Keratinocyte (primary cell): ENCODE measurements at regions not wholly inside any gene's neighbourhood (a gene's known extent, or its start where the extent isn't known, plus 50 kb on each side); places are given as distances from the start of the nearest gene placed in this dataset.

ENCODE experiments used
- DNase-seq: peaks from one replicate; pipeline ENCODE4 v3.0.0-alpha.2; 2011; ENCODE audit warnings: low read depth, missing footprints, low spot score
- FAIRE-seq: peaks from 2 replicates; lab custom pipeline; 2011; peaks lifted over from hg19 to GRCh38; lab: Jason Lieb, UNC
- H2AFZ ChIP-seq: 2 replicates; pipeline ENCODE4 v1.6.0; 2012; ENCODE audit warnings: low read length, control low read depth, inconsistent platforms; ENCODE audit not compliant: control insufficient read depth
- H3K27ac ChIP-seq: 2 replicates; pipeline ENCODE4 v1.5.1; 2011; ENCODE audit warnings: low read length; ENCODE audit not compliant: control insufficient read depth, insufficient read depth
- H3K27me3 ChIP-seq: 3 replicates; pipeline ENCODE4 v1.6.0; 2011; ENCODE audit warnings: low read length; ENCODE audit not compliant: control insufficient read depth, insufficient read depth; ENCODE audit errors: extremely low read depth
- H3K36me3 ChIP-seq, 2 experiments: 2 replicates in 1 of 2; 3 replicates in 1 of 2; pipeline ENCODE4 v1.5.1; 2011; ENCODE audit warnings: low read length in 2 of 2, mild to moderate bottlenecking in 1 of 2; ENCODE audit not compliant: control insufficient read depth in 2 of 2, insufficient read depth in 2 of 2; ENCODE audit errors: extremely low read depth in 1 of 2
- H3K4me1 ChIP-seq: 3 replicates; pipeline ENCODE4 v1.5.1; 2011; ENCODE audit warnings: low read length; ENCODE audit not compliant: control insufficient read depth, insufficient read depth; ENCODE audit errors: extremely low read depth
- H3K4me2 ChIP-seq: 3 replicates; pipeline ENCODE4 v1.6.0; 2011; ENCODE audit warnings: low read depth, low read length; ENCODE audit not compliant: control insufficient read depth, insufficient read depth; ENCODE audit errors: extremely low read depth
- H3K4me3 ChIP-seq, 3 experiments: fragments of 200-600 bp in 1 of 3; sonication (generic) in 1 of 3; 2 replicates in 2 of 3; 3 replicates in 1 of 3; pipeline ENCODE4 v1.5.1; 2011 to 2016; ENCODE audit warnings: low read length in 3 of 3, mild to moderate bottlenecking in 3 of 3, control low read depth in 2 of 3, inconsistent platforms in 1 of 3, low read depth in 1 of 3, mixed read lengths in 1 of 3, mixed run types in 1 of 3, moderate library complexity in 1 of 3; ENCODE audit not compliant: control insufficient read depth in 2 of 3, insufficient read depth in 2 of 3; ENCODE audit errors: extremely low read depth in 1 of 3
- H3K79me2 ChIP-seq: 2 replicates; pipeline ENCODE4 v1.6.0; 2012; ENCODE audit warnings: low read length; ENCODE audit not compliant: control insufficient read depth, insufficient read depth
- H3K9ac ChIP-seq: 3 replicates; pipeline ENCODE4 v1.6.0; 2011; ENCODE audit warnings: low read length; ENCODE audit not compliant: control insufficient read depth, insufficient read depth; ENCODE audit errors: extremely low read depth
- H3K9me1 ChIP-seq: 3 replicates; pipeline ENCODE4 v1.6.0; 2011; ENCODE audit warnings: low read length; ENCODE audit not compliant: control insufficient read depth, insufficient read depth; ENCODE audit errors: extremely low read depth
- H3K9me3 ChIP-seq: 2 replicates; pipeline ENCODE4 v1.5.1; 2012; ENCODE audit warnings: low read depth, low read length; ENCODE audit not compliant: control insufficient read depth
- H4K20me1 ChIP-seq: 3 replicates; pipeline ENCODE4 v1.6.0; 2011; ENCODE audit warnings: low read length; ENCODE audit not compliant: control insufficient read depth, insufficient read depth; ENCODE audit errors: extremely low read depth
- CTCF ChIP-seq, 3 experiments: IDR thresholded peaks in 1 of 3; conservative IDR thresholded peaks in 1 of 3; optimal IDR thresholded peaks in 1 of 3; 2 replicates in 2 of 3; 3 replicates in 1 of 3; pipeline versions ENCODE3 to v1.5.1; 2011; ENCODE audit warnings: low read length in 3 of 3, mild to moderate bottlenecking in 3 of 3, moderate library complexity in 2 of 3, control low read depth in 1 of 3, inconsistent platforms in 1 of 3; ENCODE audit not compliant: insufficient read depth in 2 of 3; ENCODE audit errors: extremely low read depth in 1 of 3
- EZH2 ChIP-seq: IDR thresholded peaks from one replicate; pipeline ENCODE4 v1.6.1; 2012; ENCODE audit warnings: inconsistent platforms, mild to moderate bottlenecking, low read length, moderate library complexity
- dilution Hi-C: fragments of 300-500 bp; cut with MboI; formaldehyde crosslinking; loops from one replicate; pipeline ENCODE4 v1.7.0; 2020; ENCODE audit warnings: low sequenced_read_pairs; ENCODE audit not compliant: extremely low pct_ligation_motif_present

GRCh38 chr6:4350567-4351519 lies 215.5 kb upstream of the ECI2 start:
- H3K4me1 ChIP-seq: peaks cover 27% of the 10 kb centered on the region
- H3K4me3 ChIP-seq: no peak overlapping the region
- H3K79me2 ChIP-seq: no peaks in the 10 kb centered on the region
- TF ChIP-seq CTCF (optimal IDR thresholded peaks at IDR 0.05 in 1 of 3, IDR thresholded peaks at IDR 0.05 in 1 of 3, conservative IDR thresholded peaks at IDR 0.05 in 1 of 3; ENCODE audit: extremely low read depth in 1 of 3, insufficient read depth in 2 of 3, low read length in 3 of 3) (no peak), EZH2 (no peak)
- peak overlapping the region; percentile 63 for H3K27ac ChIP-seq
- no peaks in the 10 kb centered on the region for H3K36me3 ChIP-seq
- DNase-seq (no peak), FAIRE-seq (peak; percentile 23)
- dilution Hi-C loops: no loop called here
- H3K4me2 ChIP-seq: peak overlapping the region; percentile 59
- no peaks in the 10 kb centered on the region for H3K9me1 ChIP-seq
- no peak overlapping the region for H2AFZ ChIP-seq
- no peaks in the 10 kb centered on the region for H3K9me3 ChIP-seq
- H3K9ac ChIP-seq: no peak overlapping the region
- no peaks in the 10 kb centered on the region for H4K20me1 ChIP-seq
- H3K27me3 ChIP-seq: no peaks in the 10 kb centered on the region

GRCh38 chr6:4349931-4350330 lies 214.6 kb upstream of the ECI2 start:
- no peak overlapping the region for H3K27ac ChIP-seq
- H3K4me2 ChIP-seq: no peak overlapping the region
- no peak for TF ChIP-seq CTCF (optimal IDR thresholded peaks at IDR 0.05 in 1 of 3, IDR thresholded peaks at IDR 0.05 in 1 of 3, conservative IDR thresholded peaks at IDR 0.05 in 1 of 3; ENCODE audit: extremely low read depth in 1 of 3, insufficient read depth in 2 of 3, low read length in 3 of 3)
- TF ChIP-seq EZH2: no peak
- DNase-seq (no peak), FAIRE-seq (no peak)
- no peaks in the 10 kb centered on the region for H3K79me2 ChIP-seq
- H3K36me3 ChIP-seq: no peaks in the 10 kb centered on the region
- H3K27me3 ChIP-seq: no peaks in the 10 kb centered on the region
- no peaks in the 10 kb centered on the region for H3K9me1 ChIP-seq
- H3K4me1 ChIP-seq: peaks cover 23% of the 10 kb centered on the region
- H3K9ac ChIP-seq: no peak overlapping the region
- dilution Hi-C loops: no loop called here
- no peaks in the 10 kb centered on the region for H3K9me3 ChIP-seq
- H2AFZ ChIP-seq: no peak overlapping the region
- H4K20me1 ChIP-seq: no peaks in the 10 kb centered on the region
- no peak overlapping the region for H3K4me3 ChIP-seq
